ENCODE measurements at regions not wholly inside any gene's neighbourhood (a gene's known extent, or its start where the extent isn't known, plus 50 kb on each side); places are given as distances from the start of the nearest gene placed in this dataset.
A peak's percentile ranks its signal among the peaks of the same experiment; 100 is the strongest.
"Not testable (repeated sequence)": the region's sequence is repeated elsewhere in the genome, so short reads cannot be mapped to it uniquely, and the experiment has no call there.

- DNase-seq, result no peak
Measured at GRCh38 chr10:34907743-34908430, 92.8 kb upstream of the PARD3 start.

DNA sequence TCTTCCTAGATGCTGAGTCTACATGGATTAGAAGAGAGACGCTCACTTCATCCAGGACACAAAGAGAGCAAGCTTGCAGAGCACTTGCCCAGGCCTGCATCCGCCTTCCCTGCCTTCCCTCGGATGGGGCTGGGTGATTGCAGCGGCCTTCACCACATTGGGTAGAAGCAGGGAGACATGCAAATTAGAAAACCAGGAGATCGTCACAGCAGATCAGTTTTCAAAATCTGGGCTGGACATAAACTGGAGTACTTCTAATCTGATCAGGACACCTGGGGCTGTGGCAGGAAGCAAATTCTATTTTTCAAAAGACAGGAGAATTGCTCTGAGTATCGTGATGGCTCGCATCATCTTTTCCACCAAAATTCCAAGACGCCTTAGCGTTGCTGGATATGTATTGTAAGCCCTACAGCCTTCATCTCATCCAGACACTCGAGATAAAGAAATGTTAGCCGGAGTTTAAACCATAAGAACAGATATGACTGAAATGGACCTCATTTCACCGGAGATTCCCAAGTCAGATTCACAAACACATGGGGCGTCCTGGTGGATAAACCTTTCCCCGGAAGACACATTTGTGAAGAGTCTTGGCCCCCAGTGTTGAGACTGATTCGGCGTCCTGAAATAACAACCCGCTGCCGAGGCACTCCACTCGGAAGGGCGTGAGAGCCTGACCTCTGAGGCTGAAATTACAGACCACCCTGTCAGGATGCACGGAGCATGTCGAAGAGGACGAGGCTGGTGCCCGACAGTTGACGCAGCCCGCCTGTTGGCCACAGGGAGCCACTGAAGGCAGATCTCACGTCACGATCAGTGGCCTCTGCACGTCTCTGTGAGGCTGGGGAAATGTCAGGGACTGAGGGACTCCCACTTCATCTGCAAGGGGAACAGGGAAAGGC, 91.2 kb upstream of the PARD3 start:
- DNase-seq, result peak; percentile 79

GRCh38 chr10:34905200-34905927, 90.3 kb upstream of the PARD3 start:
- no peak for DNase-seq

DNA sequence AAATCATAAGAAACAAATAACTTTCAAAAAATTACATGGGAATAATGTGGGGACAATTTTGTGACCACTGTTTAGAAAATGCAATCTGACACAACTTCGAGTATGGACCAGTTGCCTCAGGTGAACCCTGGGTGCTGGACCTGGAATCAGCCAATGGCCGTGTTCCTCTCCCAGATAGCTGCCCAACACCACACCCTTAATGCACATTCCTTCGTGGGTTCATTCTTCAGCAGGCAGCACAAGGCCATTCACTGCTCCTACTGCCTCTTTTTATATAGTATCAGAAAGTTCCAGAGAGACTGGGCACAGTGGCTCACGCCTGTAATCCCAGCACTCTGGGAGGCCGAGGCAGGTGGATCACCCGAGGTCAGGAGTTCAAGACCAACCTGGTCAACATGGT, 89.1 kb upstream of the PARD3 start:
- DNase-seq, result no peak

DNA sequence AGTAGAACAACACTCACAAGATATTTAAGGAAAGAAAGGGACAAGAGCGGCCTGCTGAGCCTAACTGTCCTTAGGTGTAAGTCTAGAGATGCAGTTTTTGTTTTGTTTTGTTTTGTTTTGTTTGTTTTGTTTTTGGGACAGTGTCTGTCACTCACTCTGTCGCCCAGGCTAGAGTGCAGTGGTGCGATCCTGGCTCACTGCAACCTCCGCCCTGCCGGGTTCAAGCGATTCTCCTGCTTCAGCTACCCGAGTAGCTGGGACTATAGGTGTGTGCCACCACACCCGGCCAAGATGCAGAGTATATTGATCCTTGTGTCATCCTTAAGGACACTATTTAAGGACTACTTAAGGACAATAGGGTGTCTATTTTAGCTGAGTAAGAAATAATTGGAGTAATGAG, 84.1 kb upstream of the PARD3 start:
- no peak for DNase-seq

DNA sequence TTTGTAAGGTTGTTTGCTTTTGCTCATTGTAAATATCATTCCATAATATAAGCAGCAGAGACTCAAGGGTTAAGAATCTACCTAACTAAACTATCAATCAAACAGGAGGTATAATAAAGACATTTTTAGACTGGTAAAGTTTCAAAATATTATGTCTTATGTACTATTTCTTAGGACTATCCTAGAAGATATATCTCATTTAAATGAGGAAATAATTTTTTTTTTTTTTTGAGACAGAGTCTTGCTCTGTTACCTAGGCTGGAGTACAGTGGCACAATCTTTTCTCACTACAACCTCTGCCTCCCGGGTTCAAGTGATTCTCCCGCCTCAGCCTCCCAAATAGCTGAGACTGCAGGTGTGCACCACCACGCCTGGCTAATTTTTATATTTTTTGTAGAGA, 80.9 kb upstream of the PARD3 start:
- DNase-seq, result no peak

- DNase-seq, result not testable (repeated sequence)
Measured at GRCh38 chr10:34895046-34895445, 80.0 kb upstream of the PARD3 start.

GRCh38 chr10:34892521-34892920, 77.4 kb upstream of the PARD3 start:
- not testable (repeated sequence) for DNase-seq

GRCh38 chr10:34890939-34891338, 75.8 kb upstream of the PARD3 start:
- DNase-seq, result no peak

DNA sequence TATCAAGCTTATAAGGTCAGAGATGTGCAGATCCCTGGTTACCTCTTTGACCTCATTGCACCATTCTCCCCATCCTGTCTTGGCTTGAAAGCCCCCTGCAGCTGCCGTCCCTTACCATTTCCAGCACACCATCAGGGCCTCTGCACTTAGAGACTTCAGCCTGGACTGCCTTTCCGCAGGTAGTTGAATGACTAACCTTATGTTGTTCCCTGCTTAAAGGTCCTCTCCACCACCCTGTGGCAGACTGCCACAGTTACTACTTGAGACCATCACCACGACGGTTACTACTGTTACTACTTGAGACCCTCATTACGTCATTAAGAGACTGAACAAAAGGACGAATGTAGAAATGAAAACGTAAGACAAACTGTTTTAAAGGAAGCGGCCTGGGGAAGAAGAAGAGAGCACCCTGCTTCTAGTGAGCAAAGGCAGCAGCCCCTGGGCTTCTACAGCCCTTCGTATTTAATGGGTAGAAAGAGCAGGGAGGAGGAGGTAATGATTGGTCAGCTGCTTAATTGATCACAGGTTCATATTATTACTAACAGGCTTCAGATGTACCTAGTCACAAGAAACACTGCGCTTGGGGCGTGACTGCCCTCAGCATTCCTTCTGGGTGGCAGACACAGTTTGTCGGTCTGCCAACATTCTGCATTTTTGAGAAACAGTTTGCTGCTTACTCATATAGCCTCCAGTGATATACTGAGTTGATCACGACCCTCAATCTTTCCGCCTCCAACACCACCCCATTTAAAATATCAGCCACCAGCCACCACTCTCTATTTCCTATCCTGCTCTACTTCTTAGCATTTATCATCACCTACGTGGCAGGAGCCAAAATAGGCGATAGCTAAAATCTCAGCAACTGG, 74.1 kb upstream of the PARD3 start:
- no peak for DNase-seq

DNA sequence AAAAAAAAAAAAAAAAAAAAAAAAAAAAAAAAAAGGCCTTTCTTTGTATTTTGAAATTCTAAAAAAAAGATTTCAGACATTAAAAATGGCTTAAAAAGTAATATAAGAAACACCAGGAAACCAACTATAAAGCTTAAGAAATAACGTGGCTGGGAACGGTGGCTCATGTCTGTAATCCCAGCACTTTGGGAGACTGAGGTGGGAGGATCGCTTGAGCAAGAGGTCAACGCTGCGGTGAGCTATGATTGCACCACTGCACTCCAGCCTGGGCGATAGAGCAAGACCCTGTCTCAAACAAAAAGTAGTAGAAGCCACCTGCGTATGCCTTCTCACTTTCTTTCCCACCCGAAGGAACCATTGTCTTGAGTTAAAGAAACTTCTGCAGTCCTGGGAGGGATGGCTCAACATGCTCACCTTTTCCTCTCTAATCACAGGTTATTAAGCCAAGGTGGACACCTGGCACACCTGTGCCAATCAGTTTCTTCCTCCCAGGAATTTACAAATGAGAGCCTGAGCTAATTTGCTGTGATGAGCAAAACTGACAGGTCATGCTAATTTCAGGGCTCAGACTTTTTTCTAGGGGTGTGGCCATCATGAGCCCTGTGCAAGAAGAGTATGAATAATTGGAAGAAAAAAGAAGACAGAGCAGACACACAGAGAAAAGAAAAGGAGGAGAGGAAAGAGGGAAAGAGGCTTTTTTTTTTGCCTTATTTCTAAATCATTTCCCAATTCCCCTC, 72.0 kb upstream of the PARD3 start:
- no peak for DNase-seq

DNA sequence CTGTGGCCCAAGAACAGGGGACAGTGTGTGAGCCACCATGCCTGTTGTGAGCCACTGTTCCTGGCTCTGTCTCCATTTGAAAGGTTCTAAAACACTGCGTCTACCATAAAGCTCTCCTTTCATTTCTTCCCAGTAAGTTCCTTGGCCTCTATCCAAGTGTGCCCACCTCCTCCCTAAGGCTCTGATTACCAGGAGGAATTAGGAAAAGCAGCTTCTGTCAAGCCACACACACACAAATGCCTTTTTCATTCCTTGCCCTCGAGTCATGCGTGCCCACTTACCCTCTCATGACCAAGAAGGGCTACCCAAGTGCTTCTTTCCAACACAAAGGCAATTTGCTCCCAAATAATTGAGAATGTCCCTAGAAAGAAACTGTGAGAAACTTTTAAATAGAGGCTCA, 70.8 kb upstream of the PARD3 start:
- DNase-seq, result no peak

DNA sequence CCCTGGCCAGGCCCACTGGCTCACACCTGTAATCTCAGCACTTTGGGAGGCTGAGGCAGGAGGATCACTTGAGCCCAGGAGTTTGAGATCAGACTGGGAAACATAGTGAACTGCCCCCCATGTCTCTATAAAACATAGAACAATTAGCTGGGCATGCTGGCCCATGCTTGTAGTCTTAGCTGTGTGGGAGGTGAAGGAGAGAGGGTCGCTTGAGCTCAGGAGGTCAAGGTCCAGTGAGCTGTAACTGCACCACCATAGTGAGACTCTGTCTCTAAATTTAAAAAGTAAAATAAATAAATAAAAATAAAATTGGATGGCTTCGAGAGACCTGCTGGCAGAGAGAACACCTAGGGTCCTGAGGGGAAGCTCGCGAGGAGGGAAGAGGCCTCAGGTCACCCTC, 69.9 kb upstream of the PARD3 start:
- DNase-seq, result no peak

DNA sequence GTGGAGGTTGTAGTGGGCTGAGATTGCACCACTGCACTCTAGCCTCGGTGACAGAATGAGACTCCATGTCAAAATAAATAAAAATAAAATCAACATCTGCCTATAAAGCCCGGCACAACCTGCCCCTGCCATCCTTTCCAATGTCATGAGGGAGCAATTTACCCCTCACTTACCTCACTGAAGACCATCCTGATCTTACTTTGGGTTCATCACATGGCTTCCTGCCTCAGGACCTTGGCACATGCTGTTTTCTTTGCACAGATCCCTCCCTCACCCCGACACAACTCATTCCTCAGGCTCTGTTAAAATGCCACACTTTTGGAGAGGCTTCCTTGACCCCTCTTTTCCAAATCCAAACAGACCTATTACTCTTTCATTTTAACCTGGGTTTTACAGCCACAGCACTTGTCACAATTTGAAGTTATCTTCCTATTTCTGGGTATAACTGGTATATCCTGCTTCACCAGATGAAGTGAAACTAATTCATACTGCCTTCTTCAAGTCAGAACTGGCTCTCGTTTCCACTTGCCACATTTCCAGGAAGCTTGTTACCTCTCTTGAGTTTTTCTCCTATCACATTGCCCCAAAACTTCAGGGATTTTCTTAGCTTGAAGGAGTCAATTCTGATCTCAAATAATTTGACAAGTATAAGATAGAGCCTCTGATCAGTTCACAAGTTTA, 69.3 kb upstream of the PARD3 start:
- DNase-seq, result no peak

DNA sequence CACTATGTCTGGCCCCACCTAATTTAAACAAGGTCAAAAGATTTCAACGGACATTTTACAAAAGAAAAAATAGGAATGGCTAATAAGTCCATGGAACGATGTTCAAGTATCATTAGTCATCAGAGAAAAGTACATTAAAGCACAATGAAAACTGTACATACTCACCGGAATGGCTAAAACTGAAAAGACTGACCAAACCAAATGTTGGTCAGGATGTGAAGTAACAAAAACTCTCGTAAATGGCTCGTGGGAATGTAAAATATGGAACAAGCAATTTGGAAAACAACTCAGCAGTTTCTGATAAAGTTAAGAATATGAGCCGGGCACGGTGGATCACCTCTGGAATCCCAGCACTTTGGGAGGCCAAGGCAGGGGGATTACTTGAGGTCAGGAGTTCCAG, 65.7 kb upstream of the PARD3 start:
- no peak for DNase-seq

- not testable (repeated sequence) for DNase-seq
Measured at GRCh38 chr10:34878651-34879050, 63.6 kb upstream of the PARD3 start.

DNA sequence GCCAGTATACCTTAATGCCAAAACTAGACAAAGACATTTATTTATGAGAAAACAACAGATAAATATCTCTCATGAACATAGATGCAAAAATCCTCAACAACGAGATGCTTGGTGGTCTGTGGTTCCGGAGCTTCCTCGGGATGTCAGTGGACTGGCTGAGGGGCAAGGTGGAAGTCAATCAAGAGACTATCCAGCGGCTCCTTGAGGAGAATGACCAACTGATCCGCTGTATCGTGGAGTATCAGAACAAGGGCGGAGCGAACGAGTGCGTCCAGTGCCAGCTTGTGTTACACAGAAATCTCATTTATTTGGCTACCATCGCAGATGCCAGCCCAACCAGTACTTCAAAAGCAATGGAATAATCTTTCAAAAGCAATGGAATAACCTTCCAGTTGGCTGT, 60.0 kb upstream of the PARD3 start:
- no peak for DNase-seq

- DNase-seq, result no peak
Measured at GRCh38 chr10:34872820-34873219, 57.7 kb upstream of the PARD3 start.

- no peak for DNase-seq
Measured at GRCh38 chr10:34869135-34869836, 54.2 kb upstream of the PARD3 start.

GRCh38 chr10:34868589-34868988, 53.5 kb upstream of the PARD3 start:
- no peak for DNase-seq

- peak; percentile 83 for DNase-seq
Measured at GRCh38 chr10:34866848-34867247, 51.8 kb upstream of the PARD3 start.
